ENCODE measurements at regions not wholly inside any gene's neighbourhood (a gene's known extent, or its start where the extent isn't known, plus 50 kb on each side); places are given as distances from the start of the nearest gene placed in this dataset.

DNA sequence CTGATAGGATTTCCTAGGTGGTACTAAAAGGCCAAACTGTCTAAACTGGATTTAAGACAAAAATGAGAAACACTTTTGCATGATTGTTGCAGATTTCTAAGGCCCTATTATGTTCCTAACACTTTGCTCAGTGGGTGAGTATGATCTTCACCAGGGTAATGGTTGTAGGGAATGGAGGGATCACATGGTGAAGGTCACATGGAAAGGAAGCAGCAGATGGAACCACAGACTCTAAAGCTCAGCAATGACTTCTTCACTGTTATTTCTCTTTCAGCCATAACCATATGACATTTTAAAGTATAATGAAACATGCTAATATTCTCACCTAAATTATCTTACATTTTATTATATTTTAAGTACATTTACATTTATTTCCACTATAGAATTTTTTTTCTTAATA is 51.5 kb downstream of the CHRM3 start:
- TF ChIP-seq CTCF (IDR thresholded peaks at IDR 0.05 in 4 of 5, conservative IDR thresholded peaks at IDR 0.05 in 1 of 5) (no peak), POLR2A (IDR thresholded peaks at IDR 0.05) (no peak)

All from gastrocnemius medialis (tissue), 4 donors.